ENCODE measurements at regions not wholly inside any gene's neighbourhood (a gene's known extent, or its start where the extent isn't known, plus 50 kb on each side); places are given as distances from the start of the nearest gene placed in this dataset.

DNA sequence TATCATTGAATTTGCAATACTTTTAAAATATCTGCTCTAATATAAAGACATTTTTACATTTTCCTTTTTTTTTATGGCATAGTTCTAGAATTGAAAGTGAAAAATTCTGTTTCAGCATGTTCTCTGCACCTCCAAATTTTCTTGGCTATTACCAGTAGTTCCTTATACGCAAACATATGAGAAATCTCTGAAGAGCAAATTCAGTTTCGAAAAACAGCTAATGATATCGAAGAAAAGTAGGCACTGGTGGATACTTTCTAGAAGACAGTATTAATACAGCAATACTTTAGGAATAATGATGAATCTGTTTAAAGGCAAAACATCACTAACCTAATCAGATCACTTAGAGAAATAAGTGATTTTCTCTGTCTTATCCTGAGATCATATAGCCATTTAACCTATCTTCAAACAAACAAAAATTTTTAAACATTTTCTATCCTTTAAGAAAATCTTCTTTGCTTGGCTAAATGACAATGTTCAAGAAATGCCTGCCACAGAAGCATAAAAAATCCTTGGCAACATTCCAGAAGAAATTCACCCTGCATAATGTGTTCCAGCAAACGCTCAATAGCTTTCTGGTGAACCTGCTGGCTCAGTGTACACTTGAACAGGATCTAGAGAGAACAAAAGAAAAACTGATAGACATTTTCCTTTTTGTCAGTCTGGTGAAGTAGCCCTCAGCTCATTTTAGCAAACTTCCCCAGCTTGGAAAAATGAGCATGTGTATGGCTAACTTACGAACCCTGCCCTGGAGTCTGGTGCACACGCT, 51.2 kb upstream of the KLF3 start:
- TF ChIP-seq, protein P1, sequence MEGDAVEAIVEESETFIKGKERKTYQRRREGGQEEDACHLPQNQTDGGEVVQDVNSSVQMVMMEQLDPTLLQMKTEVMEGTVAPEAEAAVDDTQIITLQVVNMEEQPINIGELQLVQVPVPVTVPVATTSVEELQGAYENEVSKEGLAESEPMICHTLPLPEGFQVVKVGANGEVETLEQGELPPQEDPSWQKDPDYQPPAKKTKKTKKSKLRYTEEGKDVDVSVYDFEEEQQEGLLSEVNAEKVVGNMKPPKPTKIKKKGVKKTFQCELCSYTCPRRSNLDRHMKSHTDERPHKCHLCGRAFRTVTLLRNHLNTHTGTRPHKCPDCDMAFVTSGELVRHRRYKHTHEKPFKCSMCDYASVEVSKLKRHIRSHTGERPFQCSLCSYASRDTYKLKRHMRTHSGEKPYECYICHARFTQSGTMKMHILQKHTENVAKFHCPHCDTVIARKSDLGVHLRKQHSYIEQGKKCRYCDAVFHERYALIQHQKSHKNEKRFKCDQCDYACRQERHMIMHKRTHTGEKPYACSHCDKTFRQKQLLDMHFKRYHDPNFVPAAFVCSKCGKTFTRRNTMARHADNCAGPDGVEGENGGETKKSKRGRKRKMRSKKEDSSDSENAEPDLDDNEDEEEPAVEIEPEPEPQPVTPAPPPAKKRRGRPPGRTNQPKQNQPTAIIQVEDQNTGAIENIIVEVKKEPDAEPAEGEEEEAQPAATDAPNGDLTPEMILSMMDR (IDR thresholded peaks at IDR 0.05; ENCODE audit: control extremely low read depth in 1 of 3, insufficient read depth in 1 of 3, low read depth in 1 of 3, low read length in 3 of 3): no peak
- TF ChIP-seq POLR2A (IDR thresholded peaks at IDR 0.05; ENCODE audit: control extremely low read depth in 1 of 2, low read depth in 2 of 2, low read length in 2 of 2): no peak
- TF ChIP-seq RAD21 (IDR thresholded peaks at IDR 0.05 in 1 of 2, conservative IDR thresholded peaks at IDR 0.05 in 1 of 2; ENCODE audit: low read depth in 2 of 2, low read length in 2 of 2): no peak
- no peak for TF ChIP-seq SP2 (IDR thresholded peaks at IDR 0.05; ENCODE audit: low read length)
- TF ChIP-seq SRF (IDR thresholded peaks at IDR 0.05; ENCODE audit: low read depth, low read length): no peak
- no peak for TF ChIP-seq POLR2AphosphoS5 (IDR thresholded peaks at IDR 0.05; ENCODE audit: low read depth, low read length)
- no peak for TF ChIP-seq HDAC2 (IDR thresholded peaks at IDR 0.05; ENCODE audit: borderline replicate concordance in 1 of 2, low read depth in 2 of 2, low read length in 2 of 2)
- TF ChIP-seq, protein P2, sequence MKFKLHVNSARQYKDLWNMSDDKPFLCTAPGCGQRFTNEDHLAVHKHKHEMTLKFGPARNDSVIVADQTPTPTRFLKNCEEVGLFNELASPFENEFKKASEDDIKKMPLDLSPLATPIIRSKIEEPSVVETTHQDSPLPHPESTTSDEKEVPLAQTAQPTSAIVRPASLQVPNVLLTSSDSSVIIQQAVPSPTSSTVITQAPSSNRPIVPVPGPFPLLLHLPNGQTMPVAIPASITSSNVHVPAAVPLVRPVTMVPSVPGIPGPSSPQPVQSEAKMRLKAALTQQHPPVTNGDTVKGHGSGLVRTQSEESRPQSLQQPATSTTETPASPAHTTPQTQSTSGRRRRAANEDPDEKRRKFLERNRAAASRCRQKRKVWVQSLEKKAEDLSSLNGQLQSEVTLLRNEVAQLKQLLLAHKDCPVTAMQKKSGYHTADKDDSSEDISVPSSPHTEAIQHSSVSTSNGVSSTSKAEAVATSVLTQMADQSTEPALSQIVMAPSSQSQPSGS (IDR thresholded peaks at IDR 0.05; ENCODE audit: low read length): no peak
- TF ChIP-seq ZNF274 (IDR thresholded peaks at IDR 0.05; ENCODE audit: borderline replicate concordance, extremely low read depth, low read length): no peak
- TF ChIP-seq MAFK (IDR thresholded peaks at IDR 0.05; ENCODE audit: low read depth, low read length): no peak
- no peak for TF ChIP-seq CBX8 (IDR thresholded peaks at IDR 0.05; ENCODE audit: borderline replicate concordance, low read depth, low read length)
- TF ChIP-seq EZH2 (IDR thresholded peaks at IDR 0.05; ENCODE audit: low read depth, low read length, severe bottlenecking): no peak
- no peak for TF ChIP-seq EGR1 (IDR thresholded peaks at IDR 0.05; ENCODE audit: borderline replicate concordance, low read depth, low read length)
- TF ChIP-seq SIN3A (conservative IDR thresholded peaks at IDR 0.05 in 1 of 2, IDR thresholded peaks at IDR 0.05 in 1 of 2; ENCODE audit: low read depth in 1 of 2, low read length in 2 of 2): no peak
